ENCODE measurements at regions not wholly inside any gene's neighbourhood (a gene's known extent, or its start where the extent isn't known, plus 50 kb on each side); places are given as distances from the start of the nearest gene placed in this dataset.
A peak's percentile ranks its signal among the peaks of the same experiment; 100 is the strongest.
"Not testable (repeated sequence)": the region's sequence is repeated elsewhere in the genome, so short reads cannot be mapped to it uniquely, and the experiment has no call there.

DNA sequence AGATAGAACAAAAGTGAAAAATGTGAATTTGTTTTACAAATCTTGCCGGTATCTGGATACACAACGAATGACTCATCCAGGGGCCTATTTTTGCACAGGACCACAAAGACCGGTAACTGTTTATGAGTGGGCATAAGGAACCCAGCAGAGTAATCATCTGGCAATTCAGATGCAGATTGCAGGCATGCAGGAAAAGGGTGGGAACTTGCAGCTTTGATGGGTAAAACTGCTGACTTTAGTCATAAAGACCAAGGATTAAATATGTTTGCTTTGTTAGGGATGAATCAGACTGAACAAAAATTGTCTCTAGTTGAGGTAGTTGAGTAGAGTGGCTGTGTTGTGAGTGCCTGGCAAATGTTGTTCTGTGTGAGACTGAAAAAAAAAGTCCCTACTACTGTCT, 309.6 kb upstream of the CCNH start:
- Histone ChIP-seq H3K36me3 (ENCODE audit: insufficient read depth) (no peaks in the 10 kb centered on the region), H3F3A (replicated peaks; ENCODE audit: low read depth) (no peaks in the 10 kb centered on the region), H3K79me2 (replicated peaks; ENCODE audit: insufficient read depth) (no peaks in the 10 kb centered on the region), H2AFZ (no peak overlapping the region), H3K27ac (ENCODE audit: low read depth) (no peak overlapping the region), H3K27me3 (ENCODE audit: insufficient read depth) (no peaks in the 10 kb centered on the region), H3K4me3 (no peak overlapping the region), H3K4me1 (ENCODE audit: insufficient read depth) (peaks cover 17% of the 10 kb centered on the region), H4K20me1 (replicated peaks; ENCODE audit: insufficient read depth) (no peaks in the 10 kb centered on the region), H3K9me2 (ENCODE audit: insufficient read depth) (0 out of 2 replicates have a peak, but pooled peaks cover 5% of the 10 kb centered on the region), H3K4me2 (peak overlapping the region; percentile 40)
- Mint-ChIP-seq H3K36me3 (ENCODE audit: low read depth) (peaks cover 13% of the 10 kb centered on the region), H3K9me3 (peaks cover 16% of the 10 kb centered on the region), H3K27me3 (ENCODE audit: insufficient read depth, low read depth, poor library complexity) (peaks cover 1% of the 10 kb centered on the region), H3K4me1 (peaks cover 17% of the 10 kb centered on the region), H3K27ac (peak overlapping the region; percentile 65), H3K4me3 (no peak overlapping the region)
- DNase-seq (ENCODE audit: low spot score) (no peak), ATAC-seq (no peak)
- TF ChIP-seq NANOG (IDR thresholded peaks at IDR 0.05; ENCODE audit: borderline replicate concordance) = peak; percentile 79
- TF ChIP-seq, protein P1, sequence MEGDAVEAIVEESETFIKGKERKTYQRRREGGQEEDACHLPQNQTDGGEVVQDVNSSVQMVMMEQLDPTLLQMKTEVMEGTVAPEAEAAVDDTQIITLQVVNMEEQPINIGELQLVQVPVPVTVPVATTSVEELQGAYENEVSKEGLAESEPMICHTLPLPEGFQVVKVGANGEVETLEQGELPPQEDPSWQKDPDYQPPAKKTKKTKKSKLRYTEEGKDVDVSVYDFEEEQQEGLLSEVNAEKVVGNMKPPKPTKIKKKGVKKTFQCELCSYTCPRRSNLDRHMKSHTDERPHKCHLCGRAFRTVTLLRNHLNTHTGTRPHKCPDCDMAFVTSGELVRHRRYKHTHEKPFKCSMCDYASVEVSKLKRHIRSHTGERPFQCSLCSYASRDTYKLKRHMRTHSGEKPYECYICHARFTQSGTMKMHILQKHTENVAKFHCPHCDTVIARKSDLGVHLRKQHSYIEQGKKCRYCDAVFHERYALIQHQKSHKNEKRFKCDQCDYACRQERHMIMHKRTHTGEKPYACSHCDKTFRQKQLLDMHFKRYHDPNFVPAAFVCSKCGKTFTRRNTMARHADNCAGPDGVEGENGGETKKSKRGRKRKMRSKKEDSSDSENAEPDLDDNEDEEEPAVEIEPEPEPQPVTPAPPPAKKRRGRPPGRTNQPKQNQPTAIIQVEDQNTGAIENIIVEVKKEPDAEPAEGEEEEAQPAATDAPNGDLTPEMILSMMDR (conservative IDR thresholded peaks at IDR 0.05; ENCODE audit: low read depth in 2 of 2) = no peak

DNA sequence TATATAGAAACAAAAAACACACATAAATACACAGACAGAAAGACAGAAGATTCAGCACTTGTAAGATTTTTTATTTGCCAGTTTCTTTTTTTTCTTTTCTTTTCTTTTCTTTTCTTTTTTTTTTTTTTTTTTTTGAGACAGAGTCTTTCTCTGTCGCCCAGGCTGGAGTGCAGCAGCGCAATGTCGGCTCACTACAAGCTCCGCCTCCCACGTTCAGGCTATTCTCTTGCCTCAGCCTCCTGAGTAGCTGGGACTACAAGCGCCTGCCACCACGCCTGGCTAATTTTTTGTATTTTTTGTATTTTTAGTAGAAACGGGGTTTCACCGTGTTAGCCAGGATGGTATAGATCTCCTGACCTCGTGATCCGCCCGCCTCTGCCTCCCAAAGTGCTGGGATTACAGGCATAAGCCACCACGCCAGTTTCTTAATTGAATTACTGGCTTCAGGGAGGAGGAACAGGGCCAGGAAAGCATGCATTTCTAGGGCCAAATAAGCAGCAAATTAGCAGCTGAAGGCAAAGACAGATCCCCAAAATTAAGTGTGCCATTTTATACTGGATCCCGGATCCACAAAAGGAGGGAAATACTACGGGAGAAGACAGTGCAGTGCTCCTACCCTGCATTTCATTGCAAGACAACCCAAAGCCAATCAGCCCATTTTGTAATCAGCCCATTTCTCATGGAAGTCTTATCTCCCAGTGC, 305.6 kb upstream of the CCNH start:
- H3K36me3 ChIP-seq (ENCODE audit: insufficient read depth); H3K9me2 ChIP-seq (ENCODE audit: insufficient read depth); H3K27me3 ChIP-seq (ENCODE audit: insufficient read depth); H3F3A ChIP-seq (replicated peaks; ENCODE audit: low read depth); H3K4me3 Mint-ChIP-seq; H3K4me2 ChIP-seq; H4K20me1 ChIP-seq (replicated peaks; ENCODE audit: insufficient read depth); H3K4me3 ChIP-seq; H3K27me3 Mint-ChIP-seq (ENCODE audit: insufficient read depth, low read depth, poor library complexity); H3K27ac ChIP-seq (ENCODE audit: low read depth); H3K27ac Mint-ChIP-seq; H3K79me2 ChIP-seq (replicated peaks; ENCODE audit: insufficient read depth): not testable (repeated sequence)
- Mint-ChIP-seq H3K36me3 (ENCODE audit: low read depth) (peaks cover 13% of the 10 kb centered on the region), H3K4me1 (peaks cover 17% of the 10 kb centered on the region), H3K9me3 (peaks cover 16% of the 10 kb centered on the region)
- ATAC-seq (peak; percentile 46; the same call in 2 of the 3 replicates), DNase-seq (ENCODE audit: low spot score) (peak; percentile 41)
- H2AFZ ChIP-seq = peak overlapping the region; percentile 78
- H3K4me1 ChIP-seq (ENCODE audit: insufficient read depth) = peaks cover 17% of the 10 kb centered on the region

DNA sequence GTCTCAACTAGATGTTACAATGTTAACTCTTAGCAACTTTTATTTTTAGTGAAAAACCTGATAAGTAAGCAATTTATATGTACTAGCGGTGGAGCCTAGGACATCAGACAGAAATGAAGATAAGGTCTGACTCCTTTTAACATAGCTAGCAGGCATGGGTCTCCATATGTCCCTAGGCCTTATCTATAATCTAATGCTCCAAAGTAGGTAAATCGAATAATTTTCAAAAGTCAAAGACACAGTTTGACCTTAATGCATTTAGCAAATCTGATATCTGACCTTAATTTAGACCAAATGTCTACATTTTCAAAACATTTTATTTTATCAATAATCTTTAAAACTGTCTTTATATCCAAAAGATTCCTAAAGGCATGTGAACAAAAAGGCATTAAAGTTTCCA, 305.0 kb upstream of the CCNH start:
- peaks cover 1% of the 10 kb centered on the region for H3K27me3 Mint-ChIP-seq (ENCODE audit: insufficient read depth, low read depth, poor library complexity)
- Histone ChIP-seq H3K79me2 (replicated peaks; ENCODE audit: insufficient read depth) (no peaks in the 10 kb centered on the region), H3F3A (replicated peaks; ENCODE audit: low read depth) (no peaks in the 10 kb centered on the region), H3K4me3 (no peak overlapping the region), H3K4me1 (ENCODE audit: insufficient read depth) (peaks cover 11% of the 10 kb centered on the region), H3K4me2 (no peak overlapping the region), H2AFZ (no peak overlapping the region), H3K27ac (ENCODE audit: low read depth) (no peak overlapping the region), H4K20me1 (replicated peaks; ENCODE audit: insufficient read depth) (no peaks in the 10 kb centered on the region), H3K36me3 (ENCODE audit: insufficient read depth) (no peaks in the 10 kb centered on the region), H3K9me2 (ENCODE audit: insufficient read depth) (0 out of 2 replicates have a peak, but pooled peaks cover 5% of the 10 kb centered on the region), H3K27me3 (ENCODE audit: insufficient read depth) (no peaks in the 10 kb centered on the region)
- peaks cover 14% of the 10 kb centered on the region for H3K4me1 Mint-ChIP-seq
- H3K4me3 Mint-ChIP-seq = no peak overlapping the region
- peaks cover 13% of the 10 kb centered on the region for H3K36me3 Mint-ChIP-seq (ENCODE audit: low read depth)
- H3K9me3 Mint-ChIP-seq = peaks cover 16% of the 10 kb centered on the region
- DNase-seq (ENCODE audit: low spot score) = no peak
- ATAC-seq = no peak
- H3K27ac Mint-ChIP-seq = no peak overlapping the region
- TF ChIP-seq EZH2phosphoT487 (IDR thresholded peaks at IDR 0.05; ENCODE audit: unreplicated experiment) (no peak), EZH2 (IDR thresholded peaks at IDR 0.05; ENCODE audit: low read depth, unreplicated experiment) (no peak), CREB1 (CRISPR knock-in tag; IDR thresholded peaks at IDR 0.05; ENCODE audit: low read depth) (no peak), POLR2AphosphoS5 (IDR thresholded peaks at IDR 0.05; ENCODE audit: low read depth) (no peak)
- TF ChIP-seq, protein P2, sequence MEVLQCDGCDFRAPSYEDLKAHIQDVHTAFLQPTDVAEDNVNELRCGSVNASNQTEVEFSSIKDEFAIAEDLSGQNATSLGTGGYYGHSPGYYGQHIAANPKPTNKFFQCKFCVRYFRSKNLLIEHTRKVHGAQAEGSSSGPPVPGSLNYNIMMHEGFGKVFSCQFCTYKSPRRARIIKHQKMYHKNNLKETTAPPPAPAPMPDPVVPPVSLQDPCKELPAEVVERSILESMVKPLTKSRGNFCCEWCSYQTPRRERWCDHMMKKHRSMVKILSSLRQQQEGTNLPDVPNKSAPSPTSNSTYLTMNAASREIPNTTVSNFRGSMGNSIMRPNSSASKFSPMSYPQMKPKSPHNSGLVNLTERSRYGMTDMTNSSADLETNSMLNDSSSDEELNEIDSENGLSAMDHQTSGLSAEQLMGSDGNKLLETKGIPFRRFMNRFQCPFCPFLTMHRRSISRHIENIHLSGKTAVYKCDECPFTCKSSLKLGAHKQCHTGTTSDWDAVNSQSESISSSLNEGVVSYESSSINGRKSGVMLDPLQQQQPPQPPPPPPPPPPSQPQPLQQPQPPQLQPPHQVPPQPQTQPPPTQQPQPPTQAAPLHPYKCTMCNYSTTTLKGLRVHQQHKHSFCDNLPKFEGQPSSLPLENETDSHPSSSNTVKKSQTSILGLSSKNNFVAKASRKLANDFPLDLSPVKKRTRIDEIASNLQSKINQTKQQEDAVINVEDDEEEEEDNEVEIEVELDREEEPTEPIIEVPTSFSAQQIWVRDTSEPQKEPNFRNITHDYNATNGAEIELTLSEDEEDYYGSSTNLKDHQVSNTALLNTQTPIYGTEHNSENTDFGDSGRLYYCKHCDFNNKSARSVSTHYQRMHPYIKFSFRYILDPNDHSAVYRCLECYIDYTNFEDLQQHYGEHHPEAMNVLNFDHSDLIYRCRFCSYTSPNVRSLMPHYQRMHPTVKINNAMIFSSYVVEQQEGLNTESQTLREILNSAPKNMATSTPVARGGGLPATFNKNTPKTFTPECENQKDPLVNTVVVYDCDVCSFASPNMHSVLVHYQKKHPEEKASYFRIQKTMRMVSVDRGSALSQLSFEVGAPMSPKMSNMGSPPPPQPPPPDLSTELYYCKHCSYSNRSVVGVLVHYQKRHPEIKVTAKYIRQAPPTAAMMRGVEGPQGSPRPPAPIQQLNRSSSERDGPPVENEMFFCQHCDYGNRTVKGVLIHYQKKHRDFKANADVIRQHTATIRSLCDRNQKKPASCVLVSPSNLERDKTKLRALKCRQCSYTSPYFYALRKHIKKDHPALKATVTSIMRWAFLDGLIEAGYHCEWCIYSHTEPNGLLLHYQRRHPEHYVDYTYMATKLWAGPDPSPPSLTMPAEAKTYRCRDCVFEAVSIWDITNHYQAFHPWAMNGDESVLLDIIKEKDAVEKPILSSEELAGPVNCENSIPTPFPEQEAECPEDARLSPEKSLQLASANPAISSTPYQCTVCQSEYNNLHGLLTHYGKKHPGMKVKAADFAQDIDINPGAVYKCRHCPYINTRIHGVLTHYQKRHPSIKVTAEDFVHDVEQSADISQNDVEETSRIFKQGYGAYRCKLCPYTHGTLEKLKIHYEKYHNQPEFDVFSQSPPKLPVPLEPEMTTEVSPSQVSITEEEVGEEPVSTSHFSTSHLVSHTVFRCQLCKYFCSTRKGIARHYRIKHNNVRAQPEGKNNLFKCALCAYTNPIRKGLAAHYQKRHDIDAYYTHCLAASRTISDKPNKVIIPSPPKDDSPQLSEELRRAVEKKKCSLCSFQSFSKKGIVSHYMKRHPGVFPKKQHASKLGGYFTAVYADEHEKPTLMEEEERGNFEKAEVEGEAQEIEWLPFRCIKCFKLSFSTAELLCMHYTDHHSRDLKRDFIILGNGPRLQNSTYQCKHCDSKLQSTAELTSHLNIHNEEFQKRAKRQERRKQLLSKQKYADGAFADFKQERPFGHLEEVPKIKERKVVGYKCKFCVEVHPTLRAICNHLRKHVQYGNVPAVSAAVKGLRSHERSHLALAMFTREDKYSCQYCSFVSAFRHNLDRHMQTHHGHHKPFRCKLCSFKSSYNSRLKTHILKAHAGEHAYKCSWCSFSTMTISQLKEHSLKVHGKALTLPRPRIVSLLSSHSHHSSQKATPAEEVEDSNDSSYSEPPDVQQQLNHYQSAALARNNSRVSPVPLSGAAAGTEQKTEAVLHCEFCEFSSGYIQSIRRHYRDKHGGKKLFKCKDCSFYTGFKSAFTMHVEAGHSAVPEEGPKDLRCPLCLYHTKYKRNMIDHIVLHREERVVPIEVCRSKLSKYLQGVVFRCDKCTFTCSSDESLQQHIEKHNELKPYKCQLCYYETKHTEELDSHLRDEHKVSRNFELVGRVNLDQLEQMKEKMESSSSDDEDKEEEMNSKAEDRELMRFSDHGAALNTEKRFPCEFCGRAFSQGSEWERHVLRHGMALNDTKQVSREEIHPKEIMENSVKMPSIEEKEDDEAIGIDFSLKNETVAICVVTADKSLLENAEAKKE (CRISPR knock-in tag; IDR thresholded peaks at IDR 0.05) = no peak

All from GM23338 (cell line).